ENCODE measurements at regions not wholly inside any gene's neighbourhood (a gene's known extent, or its start where the extent isn't known, plus 50 kb on each side); places are given as distances from the start of the nearest gene placed in this dataset.
"Not testable (repeated sequence)": the region's sequence is repeated elsewhere in the genome, so short reads cannot be mapped to it uniquely, and the experiment has no call there.

- no peak for DNase-seq
Observed at GRCh38 chr2:142756430-142756829, 121.0 kb upstream of the KYNU start.

- DNase-seq: no peak
Observed at GRCh38 chr2:142755191-142755590, 122.3 kb upstream of the KYNU start.

DNA sequence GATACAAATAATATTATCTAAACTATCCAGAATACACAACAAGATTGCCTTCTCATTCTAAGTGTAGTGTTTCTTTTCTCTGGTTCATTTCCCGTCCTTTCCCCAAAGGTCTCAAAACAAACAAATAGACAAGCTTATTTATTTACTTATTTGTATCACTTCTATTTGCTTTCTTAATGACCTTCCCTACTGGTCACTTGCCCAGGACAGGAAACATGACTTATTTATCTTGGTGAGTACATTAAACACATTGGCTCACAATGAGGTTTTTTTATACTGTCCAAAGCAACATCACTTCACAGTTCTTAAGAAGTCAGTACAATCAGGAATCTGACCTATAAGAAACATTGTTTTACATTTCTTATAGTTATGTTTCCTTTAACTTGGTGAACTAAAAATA is 123.3 kb upstream of the KYNU start:
- DNase-seq: no peak

DNA sequence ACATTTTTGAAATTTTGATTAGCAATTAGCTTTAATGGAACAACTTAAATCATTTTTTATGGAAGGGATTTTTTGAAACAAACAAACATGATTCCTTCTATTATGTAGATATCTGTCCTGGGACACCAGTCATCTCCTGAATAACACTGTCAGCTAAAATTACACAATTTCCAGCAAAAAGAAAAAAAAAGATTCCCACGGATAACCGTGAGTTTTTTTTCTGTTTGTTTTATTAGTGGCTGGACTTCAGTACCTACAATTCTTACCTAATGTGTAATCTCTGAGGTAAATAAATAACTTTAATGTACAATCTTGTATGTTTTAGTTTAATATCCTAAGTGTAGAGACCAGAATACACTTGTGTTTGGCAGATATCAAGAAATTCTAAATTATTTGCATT is 126.6 kb upstream of the KYNU start:
- DNase-seq: no peak

- no peak for DNase-seq
Observed at GRCh38 chr2:142748559-142749099, 128.8 kb upstream of the KYNU start.

GRCh38 chr2:142745691-142746090 is 131.8 kb upstream of the KYNU start:
- no peak for DNase-seq

- DNase-seq: no peak
Observed at GRCh38 chr2:142742371-142743214, 134.9 kb upstream of the KYNU start.

GRCh38 chr2:142741764-142742269 is 135.6 kb upstream of the KYNU start:
- DNase-seq: no peak

- DNase-seq: no peak
Observed at GRCh38 chr2:142734770-142735169, 142.7 kb upstream of the KYNU start.

DNA sequence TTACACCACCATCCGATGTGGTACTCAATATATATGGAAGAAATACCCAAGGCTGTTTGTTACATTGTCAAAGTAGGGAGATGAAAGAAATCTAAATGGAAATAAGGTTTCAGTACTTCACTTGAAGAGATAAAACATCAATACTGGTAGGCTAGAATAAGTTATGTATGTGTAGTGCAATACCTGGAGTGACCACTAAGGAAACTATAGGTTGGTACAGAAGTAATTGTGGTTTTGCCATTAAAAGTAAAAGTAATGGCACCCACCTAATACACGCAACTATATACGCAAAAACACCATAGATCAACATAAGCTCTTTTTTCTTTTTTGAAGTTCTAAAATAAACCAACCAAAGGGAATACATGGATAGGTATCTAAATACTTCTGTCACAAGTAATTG is 143.2 kb upstream of the KYNU start:
- no peak for DNase-seq

DNA sequence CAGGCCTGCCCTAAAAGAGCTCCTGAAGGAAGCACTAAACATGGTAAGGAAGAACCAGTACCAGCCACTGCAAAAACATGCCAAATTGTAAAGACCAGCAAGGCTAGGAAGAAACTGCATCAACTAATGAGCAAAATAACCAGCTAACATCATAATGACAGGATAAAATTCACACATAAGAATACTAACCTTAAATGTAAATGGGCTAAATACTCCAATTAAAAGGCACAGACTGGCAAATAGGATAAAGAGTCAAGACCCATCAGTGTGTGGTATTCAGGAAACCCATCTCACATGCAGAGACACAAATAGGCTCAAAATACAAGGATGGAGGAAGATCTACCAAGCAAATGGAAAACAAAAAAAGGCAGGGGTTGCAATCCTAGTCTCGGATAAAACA is 147.7 kb upstream of the KYNU start:
- DNase-seq: not testable (repeated sequence)

- not testable (repeated sequence) for DNase-seq
Observed at GRCh38 chr2:142727821-142728478, 149.5 kb upstream of the KYNU start.

DNA sequence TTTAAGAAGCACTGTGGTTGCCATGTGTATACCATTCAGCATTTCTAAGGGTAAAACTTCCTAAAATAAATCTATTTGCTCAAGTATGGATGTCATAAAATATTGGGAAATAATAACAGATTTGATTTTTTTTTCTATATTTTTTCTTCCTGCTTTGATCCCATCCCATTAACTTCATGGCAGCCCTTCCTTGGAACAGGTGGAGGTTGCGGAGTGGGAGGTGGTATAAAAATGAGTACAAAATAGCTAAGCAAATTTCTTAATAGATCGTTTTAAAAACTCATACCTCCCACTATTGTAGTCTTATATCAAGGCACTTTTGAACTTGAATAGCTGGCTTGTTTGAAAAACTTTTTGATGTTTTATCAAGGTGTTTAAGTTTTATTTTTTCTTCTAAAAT is 152.1 kb upstream of the KYNU start:
- DNase-seq: no peak

DNA sequence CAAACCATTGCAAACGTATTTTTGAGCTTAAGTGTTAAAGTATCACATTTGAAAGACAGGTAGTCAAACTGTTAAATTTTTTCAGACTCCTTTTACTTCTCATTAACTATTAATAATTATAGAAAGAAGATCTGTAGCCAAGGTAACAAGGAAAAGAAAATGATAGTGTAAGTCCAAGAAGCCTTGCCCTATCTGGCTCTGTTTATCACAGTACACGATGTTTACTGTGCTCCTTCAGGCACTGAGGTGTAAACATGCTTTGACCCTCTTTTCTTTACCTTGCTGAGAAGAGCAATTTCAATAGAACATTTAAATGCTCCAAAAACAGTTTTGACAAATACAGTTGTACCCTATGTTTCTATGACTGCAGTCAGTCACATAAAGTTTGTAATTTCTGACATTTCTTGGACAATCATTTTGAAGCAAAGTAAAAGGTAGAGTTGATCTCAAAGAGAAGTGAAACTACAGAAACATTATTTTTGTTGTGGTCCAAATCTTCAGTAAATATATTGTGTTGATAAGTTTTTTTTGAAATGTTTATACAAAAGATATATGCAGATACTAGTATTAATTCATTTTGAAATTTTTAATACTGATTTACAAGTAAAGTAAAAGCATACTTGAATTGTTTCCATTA is 152.6 kb upstream of the KYNU start:
- no peak for DNase-seq

DNA sequence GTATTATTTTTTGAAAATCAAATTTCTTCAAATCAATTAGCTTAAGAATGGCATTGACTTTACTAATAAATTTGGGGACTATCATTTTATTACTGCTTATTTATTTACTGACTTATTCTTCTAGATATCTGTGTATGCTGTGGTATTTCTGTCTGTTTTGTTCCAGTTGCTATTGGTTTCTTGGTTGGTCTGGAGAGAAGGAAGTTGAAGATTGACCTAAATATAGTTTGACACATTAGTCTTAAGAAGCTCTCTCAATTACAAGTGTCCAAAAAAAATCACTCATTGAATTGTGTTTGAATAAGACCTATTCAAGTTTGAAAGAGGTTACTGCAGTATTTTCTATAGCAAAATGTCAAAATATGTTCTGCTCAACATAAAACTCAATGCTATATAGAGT is 153.3 kb upstream of the KYNU start:
- no peak for DNase-seq

GRCh38 chr2:142723236-142723635 is 154.2 kb upstream of the KYNU start:
- DNase-seq: no peak

GRCh38 chr2:142722569-142722968 is 154.9 kb upstream of the KYNU start:
- no peak for DNase-seq

GRCh38 chr2:142722086-142722485 is 155.4 kb upstream of the KYNU start:
- DNase-seq: no peak

DNA sequence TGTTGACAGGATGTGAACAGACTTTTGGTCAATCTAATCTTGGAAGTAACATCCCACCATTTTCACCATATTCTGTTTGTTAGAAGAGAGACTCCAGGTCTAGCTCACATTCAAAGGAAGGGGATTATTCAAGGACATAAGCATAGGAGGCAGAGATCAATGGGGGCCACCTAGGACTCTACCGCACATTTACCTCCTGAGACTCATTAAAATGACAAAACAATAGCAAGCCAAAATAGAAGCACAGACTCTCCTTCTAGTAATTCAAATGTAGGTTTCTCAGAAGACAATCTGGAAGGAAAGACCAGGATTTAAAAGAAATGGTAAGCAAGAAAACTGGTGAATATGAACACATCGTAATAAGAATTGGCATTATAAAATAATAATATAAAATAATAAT is 156.4 kb upstream of the KYNU start:
- no peak for DNase-seq

GRCh38 chr2:142718576-142719155 is 158.8 kb upstream of the KYNU start:
- no peak for DNase-seq

DNA sequence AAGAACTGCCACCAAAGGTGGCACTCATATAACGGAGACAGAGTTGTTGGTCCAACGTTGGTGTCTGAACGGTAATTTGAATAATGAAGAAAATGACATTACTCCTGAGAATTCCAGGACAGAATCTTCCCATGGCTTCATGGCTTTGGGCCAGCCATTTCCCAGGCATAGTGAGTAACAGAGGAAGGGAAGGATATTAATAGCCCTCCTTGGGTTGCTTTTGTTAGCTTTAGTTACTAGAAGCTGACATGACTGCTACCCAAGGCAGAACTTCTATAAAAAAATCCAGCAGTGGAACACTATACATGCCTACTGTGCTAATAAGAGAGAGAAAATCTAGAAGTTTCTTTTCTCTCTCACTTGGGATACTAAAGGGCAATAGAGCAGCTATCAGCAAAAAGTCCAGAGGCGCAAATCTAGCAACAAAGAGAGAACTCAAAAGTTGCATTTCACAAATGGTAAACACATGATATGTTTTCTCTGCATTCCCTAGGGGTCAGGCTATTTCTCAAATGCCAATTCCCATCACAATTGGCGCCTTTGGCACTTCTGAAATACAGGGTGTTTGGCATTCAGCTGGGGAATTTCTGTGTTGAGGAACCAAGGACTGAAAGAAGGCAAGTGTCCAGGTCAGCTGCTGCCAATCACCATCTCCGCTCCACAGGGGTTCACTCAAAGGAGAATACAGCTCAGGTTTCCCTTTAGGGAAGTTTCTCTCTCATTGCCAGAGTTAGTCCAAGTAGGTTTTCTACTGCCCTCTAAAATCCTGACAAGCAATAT is 160.8 kb upstream of the KYNU start:
- DNase-seq: no peak

GRCh38 chr2:142714600-142714999 is 162.9 kb upstream of the KYNU start:
- no peak for DNase-seq
